Hindlimb muscle (tissue), 1 donor: ENCODE measurements at regions not wholly inside any gene's neighbourhood (a gene's known extent, or its start where the extent isn't known, plus 50 kb on each side); places are given as distances from the start of the nearest gene placed in this dataset.
"Not testable (repeated sequence)": the region's sequence is repeated elsewhere in the genome, so short reads cannot be mapped to it uniquely, and the experiment has no call there.

Experiments used
- DNase-seq: peaks from one replicate; pipeline ENCODE4 v3.0.0-alpha.2; 2013

GRCh38 chr2:111430817-111431661 is 310.3 kb downstream of the BCL2L11 start:
- DNase-seq: not testable (repeated sequence)

- DNase-seq: not testable (repeated sequence)
Observed at GRCh38 chr2:111432423-111432822, 311.7 kb downstream of the BCL2L11 start.

DNA sequence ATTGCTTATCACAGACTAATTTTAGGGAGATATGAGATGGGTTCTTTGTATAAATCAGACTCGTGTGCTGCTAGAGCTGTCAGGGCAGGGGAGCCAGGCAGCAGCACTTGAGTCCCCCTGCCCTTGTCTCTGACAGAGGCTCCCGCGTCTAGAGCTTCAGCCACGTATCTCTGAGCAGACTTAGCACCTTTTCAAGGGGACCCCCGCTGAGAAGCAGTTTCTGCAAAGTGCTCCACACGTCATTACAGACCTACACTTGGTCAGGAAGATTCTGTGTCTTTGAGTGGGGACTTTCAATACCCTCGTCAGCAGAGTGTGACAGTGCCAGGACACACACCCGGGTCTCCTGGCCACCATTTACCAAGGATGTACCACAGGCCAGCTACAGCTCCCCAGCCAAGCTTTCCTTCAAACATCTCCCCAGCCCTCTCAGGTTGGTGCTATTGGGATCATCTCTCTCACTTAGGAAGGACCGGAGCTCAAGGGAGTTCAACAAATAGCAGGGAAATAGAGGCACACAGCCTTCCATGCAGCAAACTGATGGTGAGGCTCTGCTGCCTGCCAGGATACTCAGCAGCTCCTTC is 312.3 kb downstream of the BCL2L11 start:
- not testable (repeated sequence) for DNase-seq

GRCh38 chr2:111433892-111434607 is 313.3 kb downstream of the BCL2L11 start:
- DNase-seq: not testable (repeated sequence)

DNA sequence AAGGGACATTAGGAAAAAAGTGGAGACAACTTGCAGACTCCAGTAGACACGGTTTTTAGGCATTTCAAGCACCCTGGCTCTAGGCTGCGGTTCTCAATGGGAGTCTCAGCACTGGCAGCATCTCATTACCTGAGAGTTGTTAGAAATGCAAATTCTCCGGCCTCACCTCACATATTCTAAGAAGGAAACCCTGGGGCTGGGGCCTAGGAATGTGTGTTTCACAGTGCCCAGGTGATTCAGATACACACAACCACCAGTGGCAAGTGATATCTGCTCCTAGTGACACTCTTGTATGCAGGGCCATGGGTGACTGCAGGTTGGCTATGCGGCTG is 313.9 kb downstream of the BCL2L11 start:
- not testable (repeated sequence) for DNase-seq

GRCh38 chr2:111435553-111436310 is 315.0 kb downstream of the BCL2L11 start:
- DNase-seq: not testable (repeated sequence)

- not testable (repeated sequence) for DNase-seq
Observed at GRCh38 chr2:111436411-111436810, 315.7 kb downstream of the BCL2L11 start.

DNA sequence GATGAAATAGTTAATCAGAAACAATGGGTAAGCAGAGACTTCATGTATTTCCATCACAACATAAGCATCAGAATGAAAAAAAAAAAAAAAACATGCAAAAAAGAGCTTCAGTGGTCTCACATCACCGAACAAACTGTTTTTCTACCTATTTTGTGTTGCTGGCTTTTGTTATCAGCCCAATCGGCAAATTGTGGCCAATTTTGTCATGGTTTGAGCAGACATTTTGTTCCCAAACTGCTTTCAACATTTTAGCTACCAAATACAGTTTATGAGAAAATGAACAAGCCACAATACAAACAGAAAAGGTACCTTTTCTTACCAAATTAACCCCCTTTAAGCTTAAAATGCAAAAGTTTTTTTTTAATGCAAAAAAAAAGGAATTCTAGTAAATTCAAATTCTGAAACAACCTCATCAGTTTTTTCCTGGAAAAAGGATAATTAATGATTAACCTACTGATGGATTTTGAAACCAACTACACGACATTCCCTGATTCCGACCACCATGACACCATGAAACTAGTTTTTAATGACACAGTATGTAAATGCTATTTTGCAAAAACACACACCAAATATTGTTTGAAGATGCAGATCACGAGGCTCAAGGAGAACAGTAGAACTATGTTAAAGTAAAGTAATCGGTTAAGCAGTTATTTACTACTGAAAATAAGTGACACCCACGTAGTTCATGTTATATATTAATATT is 316.7 kb downstream of the BCL2L11 start:
- not testable (repeated sequence) for DNase-seq

- not testable (repeated sequence) for DNase-seq
Observed at GRCh38 chr2:111438161-111438560, 317.4 kb downstream of the BCL2L11 start.

- not testable (repeated sequence) for DNase-seq
Observed at GRCh38 chr2:111439237-111439636, 318.5 kb downstream of the BCL2L11 start.

DNA sequence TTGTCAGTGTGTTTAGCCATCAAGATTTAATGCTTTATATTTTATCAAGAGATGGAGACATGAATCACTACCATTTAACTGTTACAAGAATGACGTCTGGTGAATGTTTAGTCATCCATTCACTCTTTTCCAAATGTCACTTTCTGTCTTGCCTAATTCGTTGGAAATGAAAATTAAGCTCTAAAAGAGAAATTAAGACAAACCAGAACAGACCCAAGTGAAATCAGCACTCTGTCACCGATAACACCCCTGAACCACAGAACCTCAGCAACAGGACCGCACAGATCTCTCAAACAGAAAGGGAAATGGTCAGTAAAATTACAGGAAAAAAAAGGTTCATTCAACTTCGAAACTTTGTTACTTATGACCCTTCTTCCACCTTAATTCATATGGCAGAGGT is 320.9 kb downstream of the BCL2L11 start:
- DNase-seq: not testable (repeated sequence)

- not testable (repeated sequence) for DNase-seq
Observed at GRCh38 chr2:111442767-111443454, 322.2 kb downstream of the BCL2L11 start.

DNA sequence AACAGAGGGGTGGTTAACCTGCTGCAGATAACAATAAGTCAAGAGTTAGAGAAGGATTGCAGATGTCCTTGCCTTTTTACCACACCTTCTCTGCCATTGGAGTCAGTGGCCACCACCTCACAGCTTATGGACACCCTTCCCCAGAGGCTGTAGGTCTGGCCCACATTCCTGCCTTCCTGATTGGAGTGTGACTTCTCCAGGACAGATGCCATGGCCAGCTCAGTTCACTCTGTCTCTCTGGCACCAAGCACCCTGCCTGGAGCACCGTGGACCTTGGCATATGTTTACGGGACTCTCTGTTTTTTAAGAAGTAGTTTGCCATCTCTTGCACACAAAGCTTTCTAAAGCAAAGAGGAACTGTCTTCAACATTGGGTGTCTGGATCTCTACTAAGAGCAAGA is 323.8 kb downstream of the BCL2L11 start:
- DNase-seq: not testable (repeated sequence)

DNA sequence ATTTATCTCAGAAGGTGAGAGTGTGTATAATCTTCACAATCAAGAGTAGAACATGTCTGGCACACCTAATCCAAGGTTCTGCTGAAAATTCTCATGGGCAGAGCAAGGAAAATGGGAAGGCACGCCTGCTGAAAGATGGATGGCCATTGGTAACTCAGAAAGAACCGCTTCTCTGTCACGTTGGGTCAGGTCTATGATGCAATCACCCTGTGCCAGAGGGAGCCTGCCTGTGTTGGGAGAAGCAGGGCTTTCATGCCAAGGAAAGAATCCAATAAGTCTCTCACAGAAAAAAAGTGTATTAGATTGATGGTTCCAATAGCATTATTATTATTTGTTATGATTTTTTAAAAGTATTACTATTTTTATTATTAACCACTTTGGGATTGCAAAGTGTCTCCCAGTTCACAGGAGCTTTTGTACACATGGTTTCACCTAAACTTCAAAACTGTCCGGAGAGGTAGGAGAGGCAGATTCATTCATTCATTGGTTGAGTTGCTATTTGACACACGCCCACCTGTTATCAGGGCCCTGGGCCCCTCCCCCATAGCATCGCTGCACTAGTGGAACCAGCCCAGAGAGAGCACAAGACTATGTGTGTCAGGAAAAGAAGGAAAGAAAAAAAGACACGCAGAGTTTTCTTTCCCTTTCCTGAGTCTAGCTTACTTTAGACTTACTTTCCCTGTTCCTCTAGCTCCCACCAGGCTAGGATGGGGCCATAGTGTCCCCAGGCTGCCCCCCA is 324.6 kb downstream of the BCL2L11 start:
- DNase-seq: not testable (repeated sequence)

DNA sequence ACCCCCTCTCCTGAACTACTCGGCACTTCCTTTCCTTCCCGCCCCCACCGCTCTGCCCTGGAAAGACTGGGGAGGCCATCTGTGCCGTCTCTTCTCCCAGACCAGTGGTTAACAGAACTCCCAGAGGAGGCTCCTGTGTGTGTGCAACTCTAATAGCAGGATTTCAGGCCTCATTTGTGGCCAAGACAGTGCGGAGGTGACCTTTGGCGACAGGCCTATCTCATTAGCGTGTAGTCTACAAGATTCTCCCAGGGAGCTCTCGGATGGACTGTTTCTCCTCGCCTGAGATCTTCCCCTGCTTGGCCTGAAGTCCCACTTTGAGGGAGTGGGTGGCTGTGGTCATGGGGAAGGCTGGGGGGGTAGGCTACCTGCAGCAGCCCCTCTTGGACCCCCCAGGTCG is 325.2 kb downstream of the BCL2L11 start:
- DNase-seq: not testable (repeated sequence)

DNA sequence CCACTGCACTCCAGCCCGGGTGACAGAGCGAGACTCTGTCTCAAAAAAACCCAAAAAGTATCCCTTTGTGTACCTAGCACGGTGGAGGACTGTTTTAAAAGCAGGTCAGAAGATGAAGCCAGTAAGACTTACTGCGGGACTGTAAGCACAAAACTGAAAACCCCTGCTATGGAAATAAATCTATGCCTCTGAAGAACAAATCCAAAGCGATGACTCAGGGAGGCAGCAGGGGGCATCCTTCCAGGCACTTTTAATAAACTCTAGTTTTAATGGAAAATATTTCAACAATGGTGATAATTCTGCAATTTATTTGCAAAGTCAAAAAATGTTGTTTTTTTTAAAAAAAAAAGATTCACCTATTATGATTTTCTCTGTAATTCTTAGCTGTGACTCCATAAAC is 326.8 kb downstream of the BCL2L11 start:
- DNase-seq: not testable (repeated sequence)

- DNase-seq: not testable (repeated sequence)
Observed at GRCh38 chr2:111448796-111449195, 328.1 kb downstream of the BCL2L11 start.

DNA sequence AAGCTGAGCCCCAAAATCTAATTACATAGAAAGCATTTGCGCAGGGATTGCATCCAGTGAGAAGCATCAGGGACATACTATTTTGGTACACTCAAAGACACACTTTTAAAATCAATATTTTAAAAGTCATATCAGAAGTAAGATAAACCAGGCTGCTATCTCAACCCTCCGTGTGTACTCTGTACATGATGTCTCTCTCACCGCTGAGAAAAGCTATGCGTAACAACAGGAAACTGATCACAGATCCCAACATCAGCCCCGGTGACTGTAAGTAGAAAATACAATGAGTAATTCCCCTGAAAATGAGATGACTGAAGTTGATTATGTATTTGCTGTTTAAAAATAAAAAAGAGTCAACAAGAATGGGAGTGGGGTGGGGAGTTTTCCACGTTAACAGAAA is 329.8 kb downstream of the BCL2L11 start:
- DNase-seq: not testable (repeated sequence)

- not testable (repeated sequence) for DNase-seq
Observed at GRCh38 chr2:111451692-111452199, 331.0 kb downstream of the BCL2L11 start.

DNA sequence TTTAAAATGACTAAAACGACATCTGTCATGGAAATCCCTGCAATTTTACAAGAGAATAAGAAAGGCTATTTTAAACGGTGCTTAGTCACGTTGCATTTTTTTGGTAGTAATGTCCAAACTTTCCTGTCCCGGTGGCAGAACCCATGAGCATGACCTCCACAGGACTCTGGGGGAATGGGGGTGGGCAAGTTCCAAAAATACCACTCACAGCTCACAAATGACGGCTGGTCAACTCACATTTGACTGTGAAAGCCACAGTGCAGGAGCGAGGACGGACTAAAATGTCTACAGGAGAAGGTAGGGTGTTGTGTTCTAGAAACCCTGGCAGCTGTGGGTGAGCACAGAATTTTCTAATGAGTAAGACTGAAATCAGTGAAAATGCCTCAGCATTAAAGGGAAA is 331.5 kb downstream of the BCL2L11 start:
- not testable (repeated sequence) for DNase-seq
